Testis (tissue), 2 donors: ENCODE measurements at regions not wholly inside any gene's neighbourhood (a gene's known extent, or its start where the extent isn't known, plus 50 kb on each side); places are given as distances from the start of the nearest gene placed in this dataset.

Experiments
- POLR2A ChIP-seq: fragments of 450-650 bp; IDR thresholded peaks from one replicate; pipeline ENCODE4 v1.6.1; 2017; ENCODE audit warnings: antibody characterized with exemption, mild to moderate bottlenecking, moderate library complexity
- TF ChIP-seq, protein P1 (sequence below), 3 experiments: fragments of 450-650 bp in 2 of 3; fragments of 200-600 bp in 1 of 3; sonication (generic) in 1 of 3; IDR thresholded peaks; one replicate each; pipeline ENCODE4 v1.5.1; 2016 to 2019; ENCODE audit warnings: antibody characterized with exemption in 3 of 3, mild to moderate bottlenecking in 2 of 3, moderate library complexity in 1 of 3

DNA sequence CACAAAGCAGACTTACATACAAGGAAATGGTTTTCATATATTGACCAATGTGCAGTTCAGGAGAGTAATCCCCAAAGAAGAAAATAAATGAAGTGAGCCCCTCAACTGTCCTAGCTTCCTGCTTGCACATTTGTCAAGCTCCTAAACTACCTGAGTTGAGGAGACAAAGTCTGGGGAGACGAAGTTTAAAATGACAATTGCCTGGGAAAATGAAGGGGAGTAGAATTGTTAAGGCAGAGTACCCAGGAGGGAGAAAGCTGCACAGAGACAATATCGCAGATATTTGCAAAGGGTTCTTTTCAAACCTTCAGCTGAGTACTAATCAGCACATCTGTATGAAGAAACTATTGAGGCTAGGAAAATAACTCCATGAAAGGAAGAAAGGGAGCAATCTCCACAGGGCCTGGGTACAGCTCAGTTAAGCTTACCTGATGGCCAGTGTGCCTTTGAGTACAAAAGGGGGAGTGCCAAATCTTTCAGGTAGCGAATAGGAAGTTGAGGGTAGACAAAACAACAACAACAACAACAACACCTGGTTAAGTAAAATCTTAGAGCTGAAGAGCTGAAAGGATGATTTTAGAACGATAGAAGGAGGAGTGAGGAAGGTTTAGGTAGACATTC, 1700.1 kb upstream of the PRR20A start:
- TF ChIP-seq, protein P1, sequence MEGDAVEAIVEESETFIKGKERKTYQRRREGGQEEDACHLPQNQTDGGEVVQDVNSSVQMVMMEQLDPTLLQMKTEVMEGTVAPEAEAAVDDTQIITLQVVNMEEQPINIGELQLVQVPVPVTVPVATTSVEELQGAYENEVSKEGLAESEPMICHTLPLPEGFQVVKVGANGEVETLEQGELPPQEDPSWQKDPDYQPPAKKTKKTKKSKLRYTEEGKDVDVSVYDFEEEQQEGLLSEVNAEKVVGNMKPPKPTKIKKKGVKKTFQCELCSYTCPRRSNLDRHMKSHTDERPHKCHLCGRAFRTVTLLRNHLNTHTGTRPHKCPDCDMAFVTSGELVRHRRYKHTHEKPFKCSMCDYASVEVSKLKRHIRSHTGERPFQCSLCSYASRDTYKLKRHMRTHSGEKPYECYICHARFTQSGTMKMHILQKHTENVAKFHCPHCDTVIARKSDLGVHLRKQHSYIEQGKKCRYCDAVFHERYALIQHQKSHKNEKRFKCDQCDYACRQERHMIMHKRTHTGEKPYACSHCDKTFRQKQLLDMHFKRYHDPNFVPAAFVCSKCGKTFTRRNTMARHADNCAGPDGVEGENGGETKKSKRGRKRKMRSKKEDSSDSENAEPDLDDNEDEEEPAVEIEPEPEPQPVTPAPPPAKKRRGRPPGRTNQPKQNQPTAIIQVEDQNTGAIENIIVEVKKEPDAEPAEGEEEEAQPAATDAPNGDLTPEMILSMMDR (IDR thresholded peaks at IDR 0.05), result no peak
- no peak for TF ChIP-seq POLR2A
